Sigmoid colon (tissue), 6 donors: ENCODE measurements at regions not wholly inside any gene's neighbourhood (a gene's known extent, or its start where the extent isn't known, plus 50 kb on each side); places are given as distances from the start of the nearest gene placed in this dataset.
A peak's percentile ranks its signal among the peaks of the same experiment; 100 is the strongest.
"Not testable (repeated sequence)": the region's sequence is repeated elsewhere in the genome, so short reads cannot be mapped to it uniquely, and the experiment has no call there.

ENCODE experiments used
- DNase-seq: peaks from one replicate; pipeline ENCODE4 v3.0.0-alpha.2; 2019
- H3K27ac ChIP-seq, 4 donors: fragments of 200-600 bp; sonication (generic); one replicate each; pipeline ENCODE4 v1.5.1; 2016 to 2019; ENCODE audit warnings: mild to moderate bottlenecking in 1 of 4
- H3K27me3 ChIP-seq, 3 donors: fragments of 200-600 bp; sonication (generic); one replicate each; pipeline ENCODE4 v1.5.1; 2019; ENCODE audit warnings: mild to moderate bottlenecking in 1 of 3
- H3K36me3 ChIP-seq, 4 donors: fragments of 200-600 bp; sonication (generic); one replicate each; pipeline ENCODE4 v1.5.1; 2016 to 2019
- H3K4me1 ChIP-seq, 4 donors: fragments of 200-600 bp; sonication (generic); one replicate each; pipeline ENCODE4 v1.5.1; 2017 to 2019
- H3K4me3 ChIP-seq, 4 donors: fragments of 200-600 bp; sonication (generic); one replicate each; pipeline ENCODE4 v1.5.1; 2017 to 2019; ENCODE audit warnings: mild to moderate bottlenecking in 2 of 4, moderate library complexity in 1 of 4
- H3K9me3 ChIP-seq, 4 donors: fragments of 200-600 bp in 3 of 4; sonication (generic) in 3 of 4; one replicate each; pipeline versions ENCODE4 v1.5.1 to v1.6.1; 2013 to 2019
- CTCF ChIP-seq, 4 experiments: fragments of 450-650 bp in 3 of 4; fragments of 200-600 bp in 1 of 4; IDR thresholded peaks; one replicate each; pipeline ENCODE4 v1.5.1; 2016 to 2019; ENCODE audit warnings: antibody characterized with exemption in 4 of 4, mild to moderate bottlenecking in 3 of 4, moderate library complexity in 2 of 4
- EP300 ChIP-seq, 4 donors: sonication (generic); formaldehyde crosslinking; IDR thresholded peaks; one replicate each; pipeline ENCODE4 v1.6.1; 2017; ENCODE audit warnings: antibody characterized with exemption in 4 of 4
- POLR2A ChIP-seq, 2 donors: fragments of 450-650 bp; IDR thresholded peaks; one replicate each; pipeline ENCODE4 v1.6.1; 2016; ENCODE audit warnings: antibody characterized with exemption in 2 of 2, mild to moderate bottlenecking in 2 of 2, moderate library complexity in 2 of 2
- POLR2AphosphoS5 ChIP-seq, 4 donors: sonication (generic); formaldehyde crosslinking; IDR thresholded peaks; one replicate each; pipeline ENCODE4 v1.6.1; 2017; ENCODE audit warnings: antibody characterized with exemption in 4 of 4
- WGBS, 2 donors: extraction: QIAGEN DNeasy Blood & Tissue Kit; methylation state at CpG; one replicate each; pipeline ENCODE4 v1.1.7; 2013; 5-methylcytosine and 5-hydroxymethylcytosine counted together
- intact Hi-C: fragments of 100-400 bp; cut with DNase I; formaldehyde crosslinking; loops from one replicate; pipeline ENCODE4 v1.15.1; 2023
- donor health status: healthy with polysubstance abuse.
- donor health status: healthy.

DNA sequence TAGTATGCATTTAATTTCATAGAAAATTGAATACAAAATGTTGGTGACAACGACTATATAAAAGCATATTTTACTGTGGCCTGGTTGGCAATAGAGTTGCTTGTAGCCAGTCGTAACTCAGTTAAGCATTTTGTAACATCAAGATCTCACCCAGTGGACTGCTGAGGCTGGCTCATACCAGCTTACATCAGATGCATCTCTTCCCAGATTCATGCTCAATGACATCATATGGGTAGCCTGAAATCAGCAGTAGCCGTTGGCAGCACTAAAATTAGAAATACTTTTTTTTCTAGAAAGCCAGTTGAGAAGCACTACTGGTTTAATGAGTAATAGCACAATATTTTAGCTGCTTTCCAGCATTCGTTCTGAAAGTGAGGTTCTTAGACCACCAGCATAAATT is 341.2 kb downstream of the TECRL start:
- Histone ChIP-seq H3K4me1 (peaks cover 0 to 9% (median 0%) of the 10 kb centered on the region in 4 donors), H3K4me3 (no peak overlapping the region), H3K9me3 (no peaks in the 10 kb centered on the region), H3K27me3 (no peaks in the 10 kb centered on the region), H3K36me3 (no peaks in the 10 kb centered on the region), H3K27ac (peak overlapping the region in 1 of 4 donors; percentile 45)
- WGBS, 2 donors = 58 to 69% methylated on average over 4 of the region's 4 CpGs
- DNase-seq = no peak
- intact Hi-C loops = no loop called here
- TF ChIP-seq CTCF (IDR thresholded peaks at IDR 0.05) (no peak), POLR2A (IDR thresholded peaks at IDR 0.05) (no peak), EP300 (IDR thresholded peaks at IDR 0.05) (no peak), POLR2AphosphoS5 (IDR thresholded peaks at IDR 0.05) (no peak)

GRCh38 chr4:64062991-64063390 is 346.3 kb downstream of the TECRL start:
- DNase-seq = no peak
- Histone ChIP-seq H3K36me3 (no peaks in the 10 kb centered on the region), H3K27ac (no peak overlapping the region), H3K4me3 (no peak overlapping the region), H3K27me3 (no peaks in the 10 kb centered on the region), H3K4me1 (peaks cover 0 to 2% (median 0%) of the 10 kb centered on the region in 4 donors), H3K9me3 (no peaks in the 10 kb centered on the region)
- intact Hi-C loops = no loop called here
- TF ChIP-seq EP300 (IDR thresholded peaks at IDR 0.05) = no peak
- TF ChIP-seq CTCF (IDR thresholded peaks at IDR 0.05) = no peak
- TF ChIP-seq POLR2A (IDR thresholded peaks at IDR 0.05) = no peak
- no peak for TF ChIP-seq POLR2AphosphoS5 (IDR thresholded peaks at IDR 0.05)
- WGBS, 2 donors = 52 to 62% methylated on average over 1 of the region's 1 CpG

- H3K36me3 ChIP-seq, H3K9me3 ChIP-seq, DNase-seq, H3K27ac ChIP-seq, intact Hi-C loops, H3K4me1 ChIP-seq, H3K27me3 ChIP-seq, H3K4me3 ChIP-seq: not testable (repeated sequence)
- 93 to 96% methylated on average over 23 of the region's 23 CpGs for WGBS, 2 donors
Measured at GRCh38 chr4:64037033-64037432, 372.2 kb downstream of the TECRL start.

DNA sequence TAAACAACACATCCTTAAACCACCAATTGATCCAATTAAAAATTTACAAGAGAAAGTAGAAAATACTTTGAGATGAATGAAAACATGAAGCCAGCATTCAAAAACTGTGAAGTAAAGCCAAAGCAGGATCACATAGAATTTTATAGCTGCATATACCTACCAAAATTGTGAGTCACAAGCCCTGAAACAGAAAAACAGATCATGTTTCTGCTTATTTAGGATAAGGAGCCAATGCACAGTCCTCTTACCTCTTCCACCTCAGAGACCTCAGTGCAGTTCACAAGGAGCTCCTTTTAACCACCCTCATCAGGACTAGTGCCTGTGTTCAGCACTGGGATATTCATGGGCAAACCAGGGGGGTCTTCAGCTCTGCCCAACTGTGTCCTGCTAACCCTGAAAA is 386.7 kb downstream of the TECRL start:
- TF ChIP-seq CTCF (IDR thresholded peaks at IDR 0.05) (no peak), EP300 (IDR thresholded peaks at IDR 0.05) (no peak), POLR2A (IDR thresholded peaks at IDR 0.05) (no peak), POLR2AphosphoS5 (IDR thresholded peaks at IDR 0.05) (no peak)
- H3K9me3 ChIP-seq = peaks cover 0 to 8% (median 4%) of the 10 kb centered on the region in 4 donors
- H3K4me1 ChIP-seq = no peaks in the 10 kb centered on the region
- DNase-seq = no peak
- no peaks in the 10 kb centered on the region for H3K27me3 ChIP-seq
- no peaks in the 10 kb centered on the region for H3K36me3 ChIP-seq
- intact Hi-C loops = no loop called here
- no peak overlapping the region for H3K27ac ChIP-seq
- no peak overlapping the region for H3K4me3 ChIP-seq

GRCh38 chr4:64016893-64017292 is 392.4 kb downstream of the TECRL start:
- intact Hi-C loops = no loop called here
- peaks cover 0 to 3% (median 0%) of the 10 kb centered on the region in 4 donors for H3K9me3 ChIP-seq
- WGBS, 2 donors = 78 to 91% methylated on average over 11 of the region's 11 CpGs
- H3K4me1 ChIP-seq = no peaks in the 10 kb centered on the region
- no peak overlapping the region for H3K27ac ChIP-seq
- no peak for DNase-seq
- no peaks in the 10 kb centered on the region for H3K36me3 ChIP-seq
- no peak overlapping the region for H3K4me3 ChIP-seq
- TF ChIP-seq POLR2A (IDR thresholded peaks at IDR 0.05) (no peak), POLR2AphosphoS5 (IDR thresholded peaks at IDR 0.05) (no peak), EP300 (IDR thresholded peaks at IDR 0.05) (no peak)
- H3K27me3 ChIP-seq = no peaks in the 10 kb centered on the region

DNA sequence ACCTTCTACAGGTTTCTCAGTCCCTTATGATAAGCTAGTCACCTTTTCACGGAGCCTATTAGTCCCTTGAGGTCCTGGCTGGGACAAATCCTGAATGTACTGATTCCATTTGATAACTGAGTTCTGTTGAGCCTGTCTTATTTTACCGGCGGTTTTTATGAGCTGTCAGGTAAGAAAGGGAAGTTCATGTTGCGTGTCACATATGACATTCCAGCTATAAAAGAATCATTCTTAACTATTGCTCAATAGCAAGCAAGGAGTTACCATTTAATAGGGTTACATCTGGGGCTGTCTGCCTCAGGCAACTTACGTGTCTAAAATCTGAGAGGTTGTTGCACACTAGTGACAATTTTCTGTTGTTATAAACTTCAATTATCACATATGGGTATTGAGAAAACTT is 394.6 kb downstream of the TECRL start:
- H3K9me3 ChIP-seq = no peaks in the 10 kb centered on the region
- no peaks in the 10 kb centered on the region for H3K27me3 ChIP-seq
- H3K27ac ChIP-seq = no peak overlapping the region
- TF ChIP-seq POLR2AphosphoS5 (IDR thresholded peaks at IDR 0.05) = no peak
- TF ChIP-seq EP300 (IDR thresholded peaks at IDR 0.05) = no peak
- no peak for TF ChIP-seq POLR2A (IDR thresholded peaks at IDR 0.05)
- no peak for TF ChIP-seq CTCF (IDR thresholded peaks at IDR 0.05)
- H3K4me3 ChIP-seq = no peak overlapping the region
- 63 to 64% methylated on average over 5 of the region's 5 CpGs for WGBS, 2 donors
- DNase-seq = no peak
- intact Hi-C loops = no loop called here
- H3K36me3 ChIP-seq = no peaks in the 10 kb centered on the region
- no peaks in the 10 kb centered on the region for H3K4me1 ChIP-seq
